PC-9 (cell line): ENCODE measurements at regions not wholly inside any gene's neighbourhood (a gene's known extent, or its start where the extent isn't known, plus 50 kb on each side); places are given as distances from the start of the nearest gene placed in this dataset.

ENCODE experiments used
- BruUV-seq: library from RNA; stranded (reverse); fragments of 400-500 nt; replicated peaks from 2 replicates; lab custom pipeline; 2021; lab: Mats Ljungman, UMichigan
- CTCF ChIA-PET: fragments of 300-600 bp; sonication (Branson Sonifier 250); formaldehyde crosslinking; loops from one replicate; lab custom pipeline; 2022; ENCODE audit warnings: antibody characterized with exemption; lab: Charles Lee
- POLR2A ChIA-PET: fragments of 300-600 bp; sonication (Branson Sonifier 250); formaldehyde crosslinking; loops from one replicate; lab custom pipeline; 2022; ENCODE audit warnings: antibody characterized with exemption; ENCODE audit not compliant: unreplicated experiment; lab: Charles Lee
- DNase-seq, 2 experiments: peaks; one replicate each; pipeline versions ENCODE4 v3.0.0 to v3.0.0-alpha.2; 2015 to 2022; ENCODE audit warnings: mixed read lengths in 1 of 2
- H2AFZ ChIP-seq: fragments of 200-600 bp; sonication (generic); 2 replicates; pipeline ENCODE4 v1.8.1; 2017; ENCODE audit warnings: antibody characterized with exemption
- H3F3A ChIP-seq: fragments of 200-600 bp; sonication (generic); 2 replicates; pipeline ENCODE4 v1.8.1; 2017; ENCODE audit warnings: antibody characterized with exemption, mild to moderate bottlenecking, low read depth; ENCODE audit not compliant: insufficient read depth
- H3K27ac ChIP-seq: fragments of 200-600 bp; sonication (generic); 2 replicates; pipeline ENCODE4 v1.6.1; 2016; ENCODE audit warnings: mixed run types
- H3K27me3 ChIP-seq: fragments of 200-600 bp; sonication (generic); 2 replicates; pipeline ENCODE4 v1.6.1; 2016; ENCODE audit warnings: low read depth, mixed run types; ENCODE audit not compliant: insufficient read depth
- H3K36me3 ChIP-seq: fragments of 200-600 bp; sonication (generic); 2 replicates; pipeline ENCODE4 v1.6.1; 2016; ENCODE audit warnings: low read depth, mixed run types
- H3K4me1 ChIP-seq: fragments of 200-600 bp; sonication (generic); replicated peaks from 2 replicates; pipeline ENCODE4 v1.6.1; 2016; ENCODE audit warnings: mixed run types; ENCODE audit not compliant: insufficient read depth
- H3K4me2 ChIP-seq: fragments of 200-600 bp; sonication (generic); 2 replicates; pipeline ENCODE4 v1.6.1; 2017; ENCODE audit warnings: mixed run types
- H3K4me3 ChIP-seq: fragments of 200-600 bp; sonication (generic); 2 replicates; pipeline ENCODE4 v1.6.1; 2016; ENCODE audit warnings: mixed run types
- H3K79me2 ChIP-seq: fragments of 200-600 bp; sonication (generic); 2 replicates; pipeline ENCODE4 v1.6.1; 2017; ENCODE audit warnings: low read depth, mixed run types
- H3K9me2 ChIP-seq: fragments of 200-600 bp; sonication (generic); 2 replicates; pipeline ENCODE4 v1.8.1; 2017; ENCODE audit warnings: mild to moderate bottlenecking; ENCODE audit not compliant: insufficient read depth
- H3K9me3 ChIP-seq: fragments of 200-600 bp; sonication (generic); 2 replicates; pipeline ENCODE4 v1.8.1; 2016; ENCODE audit warnings: low read depth; ENCODE audit not compliant: insufficient read depth
- H4K20me1 ChIP-seq: fragments of 200-600 bp; sonication (generic); 2 replicates; pipeline ENCODE4 v1.8.1; 2017; ENCODE audit not compliant: insufficient read depth
- EZH2 ChIP-seq: fragments of 200-600 bp; sonication (generic); IDR thresholded peaks from 2 replicates; pipeline ENCODE4 v1.8.0; 2017; ENCODE audit warnings: antibody characterized with exemption, low read depth
- intact Hi-C: fragments of 100-400 bp; cut with micrococcal nuclease; formaldehyde crosslinking; loops from one replicate; pipeline ENCODE4 v1.10.0; 2022; ENCODE audit not compliant: unreplicated experiment
- TF ChIP-seq, protein P1 (sequence below): fragments of 200-600 bp; sonication (generic); conservative IDR thresholded peaks from 2 replicates; pipeline ENCODE4 v1.6.1; 2017; ENCODE audit warnings: mixed run types, antibody characterized with exemption, mild to moderate bottlenecking, moderate library complexity

DNA sequence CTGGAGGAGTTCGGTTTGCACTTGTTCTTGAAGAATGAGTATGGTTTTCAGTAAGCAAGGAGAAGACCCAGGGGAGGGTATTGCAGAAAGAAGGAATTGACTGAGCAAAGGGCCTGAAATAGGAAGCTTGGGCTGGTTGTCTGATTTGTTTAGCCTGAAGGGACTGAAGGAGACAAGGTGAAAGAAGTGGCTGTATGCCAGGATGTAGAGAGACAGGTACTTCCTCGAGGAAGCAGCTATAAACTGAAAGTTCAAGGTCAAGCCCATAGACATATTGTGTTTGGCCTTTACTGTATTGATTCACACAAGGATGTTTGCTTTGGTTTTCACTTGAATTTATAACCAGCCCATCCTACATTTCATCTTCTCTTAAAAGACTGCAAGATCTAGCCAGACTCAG is 183.1 kb downstream of the PALM2AKAP2 start:
- intact Hi-C loops = no loop called here
- Histone ChIP-seq H3K9me3 (no peaks in the 10 kb centered on the region), H3K27ac (no peak overlapping the region), H3K4me3 (no peak overlapping the region), H4K20me1 (no peaks in the 10 kb centered on the region; the same call in 1 of the 2 replicates), H3K9me2 (no peaks in the 10 kb centered on the region), H3K79me2 (no peaks in the 10 kb centered on the region), H3K4me1 (0 out of 2 replicates have a peak, but pooled peaks cover 5% of the 10 kb centered on the region), H3K36me3 (no peaks in the 10 kb centered on the region), H3K4me2 (no peak overlapping the region), H2AFZ (no peak overlapping the region), H3F3A (no peaks in the 10 kb centered on the region), H3K27me3 (no peaks in the 10 kb centered on the region)
- TF ChIP-seq, protein P1, sequence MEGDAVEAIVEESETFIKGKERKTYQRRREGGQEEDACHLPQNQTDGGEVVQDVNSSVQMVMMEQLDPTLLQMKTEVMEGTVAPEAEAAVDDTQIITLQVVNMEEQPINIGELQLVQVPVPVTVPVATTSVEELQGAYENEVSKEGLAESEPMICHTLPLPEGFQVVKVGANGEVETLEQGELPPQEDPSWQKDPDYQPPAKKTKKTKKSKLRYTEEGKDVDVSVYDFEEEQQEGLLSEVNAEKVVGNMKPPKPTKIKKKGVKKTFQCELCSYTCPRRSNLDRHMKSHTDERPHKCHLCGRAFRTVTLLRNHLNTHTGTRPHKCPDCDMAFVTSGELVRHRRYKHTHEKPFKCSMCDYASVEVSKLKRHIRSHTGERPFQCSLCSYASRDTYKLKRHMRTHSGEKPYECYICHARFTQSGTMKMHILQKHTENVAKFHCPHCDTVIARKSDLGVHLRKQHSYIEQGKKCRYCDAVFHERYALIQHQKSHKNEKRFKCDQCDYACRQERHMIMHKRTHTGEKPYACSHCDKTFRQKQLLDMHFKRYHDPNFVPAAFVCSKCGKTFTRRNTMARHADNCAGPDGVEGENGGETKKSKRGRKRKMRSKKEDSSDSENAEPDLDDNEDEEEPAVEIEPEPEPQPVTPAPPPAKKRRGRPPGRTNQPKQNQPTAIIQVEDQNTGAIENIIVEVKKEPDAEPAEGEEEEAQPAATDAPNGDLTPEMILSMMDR = no peak
- TF ChIP-seq EZH2 = no peak
- DNase-seq = no peak
- ChIA-PET POLR2A (interaction anchor here (0.6 kb wide), 1 partner anchor 56 kb away, joined by 3 read pairs; no protein-coding TSS in a partner anchor), CTCF (no interaction called here)
- no TSS peak for BruUV-seq

DNA sequence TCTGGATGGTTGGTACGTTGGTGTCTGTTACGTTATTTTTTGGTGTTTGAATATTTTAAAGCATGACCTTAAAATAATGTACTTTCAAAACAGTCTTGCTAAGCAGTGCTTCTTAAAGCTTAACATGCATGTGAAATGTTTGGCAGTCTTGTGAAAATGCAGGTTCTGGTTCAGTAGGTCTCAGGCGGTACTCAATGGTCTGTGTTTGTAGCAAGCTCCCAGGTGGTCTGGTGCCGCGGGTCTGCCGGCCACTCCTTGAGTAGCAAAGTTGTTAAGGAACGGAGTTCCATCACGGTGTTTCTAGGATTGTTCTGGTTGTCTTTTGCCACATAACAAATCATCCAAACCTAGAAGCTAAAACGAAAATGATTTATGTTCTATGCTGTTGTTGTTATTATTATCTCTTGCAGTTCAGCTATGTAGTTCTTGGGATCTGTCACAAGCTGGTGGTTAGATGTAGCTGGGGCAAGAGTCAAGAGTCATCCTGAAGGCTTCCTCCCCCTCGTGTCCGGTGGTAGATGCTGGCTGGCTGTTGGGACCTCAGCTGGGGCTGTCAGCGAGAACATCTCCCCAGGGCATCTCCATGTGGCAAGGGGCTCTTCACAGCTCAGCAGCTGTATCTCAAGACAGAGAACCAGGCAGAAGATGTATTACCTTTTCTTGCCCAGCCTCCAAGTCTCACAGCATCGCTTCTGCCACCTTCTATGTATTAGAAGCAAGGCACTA is 186.8 kb downstream of the PALM2AKAP2 start:
- CTCF ChIA-PET = no interaction called here
- no peak overlapping the region for H2AFZ ChIP-seq

DNA sequence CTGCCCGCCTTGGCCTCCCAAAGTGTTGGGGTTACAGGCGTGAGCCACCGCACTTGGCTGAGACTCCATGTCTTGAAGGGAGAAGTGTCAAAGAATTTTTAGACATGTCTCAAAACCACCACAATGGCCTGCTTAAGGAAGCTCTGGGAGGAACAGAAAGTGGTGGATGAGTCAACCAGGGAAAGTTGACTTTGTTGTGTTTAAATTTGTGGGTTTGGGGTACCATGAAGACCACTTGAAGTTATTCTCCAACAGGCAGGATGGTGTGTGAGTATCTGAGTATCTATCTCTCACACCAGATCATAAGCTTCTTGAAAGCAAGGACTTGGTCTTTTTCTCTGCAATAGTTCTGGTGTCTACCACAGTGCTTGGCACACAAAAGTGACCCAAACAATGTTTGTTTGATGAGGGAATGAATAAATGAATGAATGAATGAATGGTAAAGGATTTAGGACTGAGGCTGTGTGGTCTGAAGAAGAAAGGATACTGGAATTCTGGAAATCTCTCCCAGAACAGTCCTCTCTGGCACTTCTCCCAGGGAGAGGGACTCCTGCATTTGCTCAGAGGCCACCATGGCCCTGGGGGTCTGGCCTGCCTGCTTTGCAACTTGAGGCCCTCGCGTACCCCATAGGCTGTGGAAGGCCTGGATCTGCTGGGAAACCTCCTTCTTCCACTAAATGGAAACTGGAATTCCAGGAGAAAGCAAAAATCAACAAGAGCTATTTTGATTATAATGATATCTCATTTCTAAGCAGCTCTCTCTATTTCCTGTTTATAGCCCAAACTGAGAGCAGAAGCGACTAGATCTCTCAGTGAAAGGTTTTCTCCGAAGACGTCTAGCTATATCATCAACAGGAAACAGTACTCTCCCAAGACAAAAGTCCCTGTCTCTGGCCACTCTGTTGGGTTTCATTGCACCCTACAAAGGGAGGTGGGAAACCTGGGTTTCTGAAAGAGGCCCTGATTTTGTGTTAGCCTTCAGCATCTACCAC is 187.9 kb downstream of the PALM2AKAP2 start:
- POLR2A ChIA-PET = interaction anchor here (0.6 kb wide), 1 partner anchor 83 kb away, joined by 3 read pairs; no protein-coding TSS in a partner anchor
- no peaks in the 10 kb centered on the region for H3K9me3 ChIP-seq
- intact Hi-C loops = no loop called here

More for the DNA sequence above, 186.8 kb downstream of the PALM2AKAP2 start:
- no peak for DNase-seq
- Histone ChIP-seq H3K4me2 (no peak overlapping the region), H3K27ac (no peak overlapping the region), H3K79me2 (no peaks in the 10 kb centered on the region), H3K27me3 (no peaks in the 10 kb centered on the region), H3K36me3 (no peaks in the 10 kb centered on the region), H3K4me3 (no peak overlapping the region), H3K4me1 (0 out of 2 replicates have a peak, but pooled peaks cover 5% of the 10 kb centered on the region), H4K20me1 (no peaks in the 10 kb centered on the region; the same call in none of the 2 replicates), H3K9me2 (no peaks in the 10 kb centered on the region), H3K9me3 (no peaks in the 10 kb centered on the region), H3F3A (no peaks in the 10 kb centered on the region)
- intact Hi-C loops = no loop called here
- POLR2A ChIA-PET = no interaction called here
- no TSS peak for BruUV-seq
- no peak for TF ChIP-seq EZH2

More for the DNA sequence above, 187.9 kb downstream of the PALM2AKAP2 start:
- CTCF ChIA-PET = no interaction called here
- Histone ChIP-seq H3K79me2 (no peaks in the 10 kb centered on the region), H2AFZ (no peak overlapping the region), H3K27ac (no peak overlapping the region), H3F3A (no peaks in the 10 kb centered on the region), H3K27me3 (no peaks in the 10 kb centered on the region), H4K20me1 (no peaks in the 10 kb centered on the region; the same call in 1 of the 2 replicates), H3K4me1 (0 out of 2 replicates have a peak, but pooled peaks cover 3% of the 10 kb centered on the region), H3K4me2 (no peak overlapping the region), H3K4me3 (no peak overlapping the region), H3K36me3 (no peaks in the 10 kb centered on the region), H3K9me2 (no peaks in the 10 kb centered on the region)
- BruUV-seq = no TSS peak
- TF ChIP-seq EZH2 = no peak
- TF ChIP-seq, protein P1 = no peak
- no peak for DNase-seq
